ENCODE measurements at regions not wholly inside any gene's neighbourhood (a gene's known extent, or its start where the extent isn't known, plus 50 kb on each side); places are given as distances from the start of the nearest gene placed in this dataset.
"Not testable (repeated sequence)": the region's sequence is repeated elsewhere in the genome, so short reads cannot be mapped to it uniquely, and the experiment has no call there.

- H3K36me3 Mint-ChIP-seq (ENCODE audit: insufficient read depth, unreplicated experiment) = peaks cover 6% of the 10 kb centered on the region
- H3K4me1 Mint-ChIP-seq (ENCODE audit: insufficient read depth, unreplicated experiment) = no peaks in the 10 kb centered on the region
- H3K27ac Mint-ChIP-seq (ENCODE audit: low read depth, unreplicated experiment) = no peak overlapping the region
- TF ChIP-seq CTCF (IDR thresholded peaks at IDR 0.05; ENCODE audit: unreplicated experiment) = no peak
- H3K4me3 Mint-ChIP-seq (ENCODE audit: unreplicated experiment) = no peak overlapping the region
- ChIA-PET POLR2A (no interaction called here), CTCF (interaction anchor here (0.6 to 1.2 kb wide), 6 partner anchors 11 to 490 kb away, joined by 3 read pairs; no protein-coding TSS in a partner anchor)
- peaks cover 71% of the 10 kb centered on the region for H3K27me3 Mint-ChIP-seq (ENCODE audit: insufficient read depth, unreplicated experiment)
- intact Hi-C loops (cut with micrococcal nuclease) = loop anchor here (5.0 kb wide), 1 partner anchor 723 kb away; no protein-coding TSS in a partner anchor
- no peaks in the 10 kb centered on the region for H3K9me3 Mint-ChIP-seq (ENCODE audit: unreplicated experiment)
- no TSS peak for BruUV-seq (replicated peaks)
- DNase-seq (ENCODE audit: unreplicated experiment) = no peak
Observed at GRCh38 chr5:1654786-1655495, 131.2 kb upstream of the LPCAT1 start.

- BruUV-seq (replicated peaks); H3K36me3 Mint-ChIP-seq (ENCODE audit: insufficient read depth, unreplicated experiment); H3K27ac Mint-ChIP-seq (ENCODE audit: low read depth, unreplicated experiment); DNase-seq (ENCODE audit: unreplicated experiment); H3K4me1 Mint-ChIP-seq (ENCODE audit: insufficient read depth, unreplicated experiment); POLR2A ChIA-PET; H3K9me3 Mint-ChIP-seq (ENCODE audit: unreplicated experiment): not testable (repeated sequence)
- CTCF ChIA-PET = interaction anchor here (0.6 to 1.2 kb wide), 5 partner anchors 15 to 484 kb away, joined by 3 read pairs; no protein-coding TSS in a partner anchor
- intact Hi-C loops (cut with micrococcal nuclease) = loop anchor here (5.0 kb wide), 1 partner anchor 722 kb away; no protein-coding TSS in a partner anchor
- Mint-ChIP-seq H3K4me3 (ENCODE audit: unreplicated experiment) (peak overlapping the region; percentile 12), H3K27me3 (ENCODE audit: insufficient read depth, unreplicated experiment) (peaks cover 75% of the 10 kb centered on the region)
- TF ChIP-seq CTCF (IDR thresholded peaks at IDR 0.05; ENCODE audit: unreplicated experiment) = peak; percentile 44
Observed at GRCh38 chr5:1653698-1654651, 130.2 kb upstream of the LPCAT1 start.

- intact Hi-C loops (cut with micrococcal nuclease) = loop anchor here (5.0 kb wide), 1 partner anchor 721 kb away; no protein-coding TSS in a partner anchor
- no peak for DNase-seq (ENCODE audit: unreplicated experiment)
- ChIA-PET CTCF (interaction anchor here (0.6 to 1.1 kb wide), 9 partner anchors 8 to 480 kb away, joined by 3 to 5 read pairs (median 4); no protein-coding TSS in a partner anchor), POLR2A (no interaction called here)
- H3K27ac Mint-ChIP-seq (ENCODE audit: low read depth, unreplicated experiment) = no peak overlapping the region
- BruUV-seq (replicated peaks) = no TSS peak
- peak overlapping the region; percentile 12 for H3K4me3 Mint-ChIP-seq (ENCODE audit: unreplicated experiment)
- H3K36me3 Mint-ChIP-seq (ENCODE audit: insufficient read depth, unreplicated experiment) = peaks cover 6% of the 10 kb centered on the region
- peaks cover 70% of the 10 kb centered on the region for H3K27me3 Mint-ChIP-seq (ENCODE audit: insufficient read depth, unreplicated experiment)
- H3K4me1 Mint-ChIP-seq (ENCODE audit: insufficient read depth, unreplicated experiment) = no peaks in the 10 kb centered on the region
- no peak for TF ChIP-seq CTCF (IDR thresholded peaks at IDR 0.05; ENCODE audit: unreplicated experiment)
- H3K9me3 Mint-ChIP-seq (ENCODE audit: unreplicated experiment) = no peaks in the 10 kb centered on the region
Observed at GRCh38 chr5:1652873-1653697, 129.3 kb upstream of the LPCAT1 start.

All from MCF 10A (cell line).